ENCODE measurements at regions not wholly inside any gene's neighbourhood (a gene's known extent, or its start where the extent isn't known, plus 50 kb on each side); places are given as distances from the start of the nearest gene placed in this dataset.

DNA sequence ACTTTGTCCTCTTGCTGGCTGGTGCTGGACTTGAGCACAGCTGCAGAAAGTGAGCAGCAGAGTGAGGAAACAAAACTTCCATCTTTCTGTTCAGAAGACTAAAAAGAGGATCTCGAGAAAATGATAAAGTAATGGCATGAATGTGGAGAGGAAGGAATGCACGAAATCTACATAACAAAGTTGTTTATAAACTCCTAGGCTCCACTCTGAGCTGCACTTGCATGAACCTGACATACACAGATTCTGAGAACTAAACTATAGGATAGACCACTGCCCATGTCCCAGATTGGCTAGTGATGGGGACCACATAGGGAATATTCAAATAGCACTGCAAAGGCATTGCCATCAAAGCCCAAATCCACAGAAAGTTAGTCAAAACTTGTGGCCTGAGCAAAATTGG lies 121.1 kb upstream of the MON1B start:
- TF ChIP-seq FOXP2 (optimal IDR thresholded peaks at IDR 0.05; ENCODE audit: borderline replicate concordance, extremely low read depth, extremely low read length, insufficient read depth): no peak
- TF ChIP-seq SIN3A (IDR thresholded peaks at IDR 0.05; ENCODE audit: borderline replicate concordance, insufficient read depth, low read length): no peak
- no peak for TF ChIP-seq POLR2AphosphoS5 (IDR thresholded peaks at IDR 0.05; ENCODE audit: low read depth, low read length)
- no peak for TF ChIP-seq TAF1 (IDR thresholded peaks at IDR 0.05; ENCODE audit: borderline replicate concordance, insufficient read depth, low read length)
- TF ChIP-seq, protein P1, sequence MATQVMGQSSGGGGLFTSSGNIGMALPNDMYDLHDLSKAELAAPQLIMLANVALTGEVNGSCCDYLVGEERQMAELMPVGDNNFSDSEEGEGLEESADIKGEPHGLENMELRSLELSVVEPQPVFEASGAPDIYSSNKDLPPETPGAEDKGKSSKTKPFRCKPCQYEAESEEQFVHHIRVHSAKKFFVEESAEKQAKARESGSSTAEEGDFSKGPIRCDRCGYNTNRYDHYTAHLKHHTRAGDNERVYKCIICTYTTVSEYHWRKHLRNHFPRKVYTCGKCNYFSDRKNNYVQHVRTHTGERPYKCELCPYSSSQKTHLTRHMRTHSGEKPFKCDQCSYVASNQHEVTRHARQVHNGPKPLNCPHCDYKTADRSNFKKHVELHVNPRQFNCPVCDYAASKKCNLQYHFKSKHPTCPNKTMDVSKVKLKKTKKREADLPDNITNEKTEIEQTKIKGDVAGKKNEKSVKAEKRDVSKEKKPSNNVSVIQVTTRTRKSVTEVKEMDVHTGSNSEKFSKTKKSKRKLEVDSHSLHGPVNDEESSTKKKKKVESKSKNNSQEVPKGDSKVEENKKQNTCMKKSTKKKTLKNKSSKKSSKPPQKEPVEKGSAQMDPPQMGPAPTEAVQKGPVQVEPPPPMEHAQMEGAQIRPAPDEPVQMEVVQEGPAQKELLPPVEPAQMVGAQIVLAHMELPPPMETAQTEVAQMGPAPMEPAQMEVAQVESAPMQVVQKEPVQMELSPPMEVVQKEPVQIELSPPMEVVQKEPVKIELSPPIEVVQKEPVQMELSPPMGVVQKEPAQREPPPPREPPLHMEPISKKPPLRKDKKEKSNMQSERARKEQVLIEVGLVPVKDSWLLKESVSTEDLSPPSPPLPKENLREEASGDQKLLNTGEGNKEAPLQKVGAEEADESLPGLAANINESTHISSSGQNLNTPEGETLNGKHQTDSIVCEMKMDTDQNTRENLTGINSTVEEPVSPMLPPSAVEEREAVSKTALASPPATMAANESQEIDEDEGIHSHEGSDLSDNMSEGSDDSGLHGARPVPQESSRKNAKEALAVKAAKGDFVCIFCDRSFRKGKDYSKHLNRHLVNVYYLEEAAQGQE (IDR thresholded peaks at IDR 0.05; ENCODE audit: insufficient read depth in 1 of 2, low read depth in 2 of 2, low read length in 2 of 2): no peak

DNA sequence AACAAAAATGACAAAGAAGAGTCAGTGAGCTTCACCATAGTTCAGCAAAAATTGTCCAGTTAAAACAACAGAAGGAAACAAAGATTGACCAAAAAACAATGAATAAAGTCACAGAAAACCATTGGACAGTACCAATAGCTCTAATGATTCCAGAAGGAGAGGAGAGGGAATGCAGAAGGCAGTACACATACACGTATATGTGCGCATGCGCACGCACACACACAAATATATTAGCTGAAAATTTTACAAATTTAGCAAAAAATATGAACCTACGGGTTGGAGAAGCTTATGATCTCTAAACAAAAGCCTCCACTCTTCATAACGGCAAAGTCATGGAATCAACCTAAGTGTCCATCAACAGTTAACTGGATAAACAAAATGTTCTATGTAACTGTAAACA lies 120.3 kb upstream of the MON1B start:
- TF ChIP-seq SIN3A (IDR thresholded peaks at IDR 0.05; ENCODE audit: borderline replicate concordance, insufficient read depth, low read length) (no peak), FOXP2 (optimal IDR thresholded peaks at IDR 0.05; ENCODE audit: borderline replicate concordance, extremely low read depth, extremely low read length, insufficient read depth) (no peak), POLR2AphosphoS5 (IDR thresholded peaks at IDR 0.05; ENCODE audit: low read depth, low read length) (no peak), TAF1 (IDR thresholded peaks at IDR 0.05; ENCODE audit: borderline replicate concordance, insufficient read depth, low read length) (no peak)
- TF ChIP-seq, protein P1 (IDR thresholded peaks at IDR 0.05; ENCODE audit: insufficient read depth in 1 of 2, low read depth in 2 of 2, low read length in 2 of 2): no peak

DNA sequence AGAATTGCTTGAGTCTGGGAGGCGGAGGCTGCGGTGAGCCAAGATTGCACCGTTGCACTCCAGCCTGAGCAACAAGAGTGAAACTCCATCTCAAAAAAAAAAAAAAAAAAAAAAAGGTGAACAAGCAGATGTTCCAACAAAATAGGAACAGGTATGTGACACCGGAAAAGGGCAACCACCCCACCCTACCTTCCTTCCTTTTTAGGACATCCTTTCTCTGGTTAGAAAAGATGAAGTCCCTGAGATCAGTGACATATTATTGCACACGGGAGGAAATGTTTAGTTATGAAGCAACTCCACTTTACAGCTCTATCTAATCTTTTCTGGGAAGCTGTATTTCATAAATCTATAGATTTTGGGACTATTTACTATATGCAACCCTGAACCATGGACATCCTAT lies 114.2 kb upstream of the MON1B start:
- no peak for TF ChIP-seq SIN3A (IDR thresholded peaks at IDR 0.05; ENCODE audit: borderline replicate concordance, insufficient read depth, low read length)
- TF ChIP-seq FOXP2 (optimal IDR thresholded peaks at IDR 0.05; ENCODE audit: borderline replicate concordance, extremely low read depth, extremely low read length, insufficient read depth): no peak
- TF ChIP-seq, protein P1 (IDR thresholded peaks at IDR 0.05; ENCODE audit: insufficient read depth in 1 of 2, low read depth in 2 of 2, low read length in 2 of 2): no peak
- no peak for TF ChIP-seq TAF1 (IDR thresholded peaks at IDR 0.05; ENCODE audit: borderline replicate concordance, insufficient read depth, low read length)
- TF ChIP-seq POLR2AphosphoS5 (IDR thresholded peaks at IDR 0.05; ENCODE audit: low read depth, low read length): no peak

DNA sequence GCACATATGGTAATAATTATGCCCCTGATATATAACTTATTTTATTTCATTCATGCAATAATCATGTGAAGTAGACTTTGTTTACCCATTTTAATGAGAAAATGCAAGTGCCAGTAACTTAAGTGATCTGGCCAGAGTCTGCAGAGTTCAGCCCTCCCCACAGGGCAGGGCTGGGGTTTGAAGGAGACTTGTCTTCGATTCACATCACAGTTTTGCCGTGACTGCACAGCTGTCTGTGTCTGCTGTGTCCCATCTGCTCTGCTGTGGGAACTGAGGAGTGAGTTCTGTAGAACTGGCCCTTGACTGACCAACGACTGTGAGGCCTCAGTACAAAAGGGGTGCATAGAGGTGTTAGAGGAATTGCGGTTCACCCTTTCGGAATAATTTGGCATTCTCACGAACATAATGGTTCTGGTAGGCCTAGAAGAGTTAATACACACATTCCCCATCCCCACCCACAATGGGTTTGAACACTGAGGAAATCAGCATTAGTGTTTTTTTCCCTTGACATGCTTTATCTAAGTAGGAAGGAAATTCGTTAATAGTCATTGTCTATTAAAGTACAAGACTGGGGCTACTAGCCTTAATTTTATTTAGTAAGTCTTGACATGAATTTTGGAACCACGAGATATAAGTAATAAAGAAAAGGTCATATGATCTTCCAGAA lies 113.6 kb upstream of the MON1B start:
- no peak for TF ChIP-seq FOXP2 (optimal IDR thresholded peaks at IDR 0.05; ENCODE audit: borderline replicate concordance, extremely low read depth, extremely low read length, insufficient read depth)
- TF ChIP-seq POLR2AphosphoS5 (IDR thresholded peaks at IDR 0.05; ENCODE audit: low read depth, low read length): no peak
- TF ChIP-seq SIN3A (IDR thresholded peaks at IDR 0.05; ENCODE audit: borderline replicate concordance, insufficient read depth, low read length): no peak
- TF ChIP-seq, protein P1 (IDR thresholded peaks at IDR 0.05; ENCODE audit: insufficient read depth in 1 of 2, low read depth in 2 of 2, low read length in 2 of 2): no peak
- no peak for TF ChIP-seq TAF1 (IDR thresholded peaks at IDR 0.05; ENCODE audit: borderline replicate concordance, insufficient read depth, low read length)
